ENCODE measurements at regions not wholly inside any gene's neighbourhood (a gene's known extent, or its start where the extent isn't known, plus 50 kb on each side); places are given as distances from the start of the nearest gene placed in this dataset.

DNA sequence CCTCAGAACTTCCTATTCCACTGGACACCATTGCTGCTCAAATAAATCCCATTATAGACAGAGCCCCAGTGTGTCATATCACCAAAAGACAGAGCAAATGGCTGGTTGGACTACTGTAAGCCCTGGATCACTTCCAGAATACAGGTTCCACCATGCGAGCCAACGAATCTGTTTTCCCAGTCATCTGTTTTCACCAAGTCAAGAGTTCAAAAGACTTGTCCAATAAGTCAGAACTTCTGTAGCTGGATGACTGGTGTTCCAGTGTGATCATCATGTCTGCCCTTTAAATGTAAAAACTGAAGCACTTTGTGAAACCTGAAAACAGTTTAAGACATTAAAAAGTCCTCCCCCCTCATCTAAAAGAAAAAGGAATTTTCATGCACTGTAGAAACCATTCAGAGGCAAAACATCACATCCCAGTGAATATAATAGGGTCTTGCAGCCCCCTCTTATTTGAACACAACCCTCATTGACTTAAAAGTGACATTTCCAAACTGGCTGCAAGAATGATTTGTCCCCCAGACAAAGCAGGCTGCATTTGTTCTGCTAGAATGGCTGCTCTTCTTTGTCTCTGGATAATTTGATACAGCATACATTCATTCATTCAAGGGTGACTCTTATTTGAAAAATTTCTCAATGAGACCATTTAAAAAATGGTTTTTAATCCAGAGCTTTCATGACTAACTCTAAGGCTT, 64.6 kb upstream of the TANC1 start:
- ATAC-seq = no peak
- no peak for DNase-seq
- intact Hi-C loops (cut with DNase I, micrococcal nuclease) = loop anchor here in 1 of 2 donors (5.0 kb wide), 1 partner anchor 213 kb away; no protein-coding TSS in a partner anchor

DNA sequence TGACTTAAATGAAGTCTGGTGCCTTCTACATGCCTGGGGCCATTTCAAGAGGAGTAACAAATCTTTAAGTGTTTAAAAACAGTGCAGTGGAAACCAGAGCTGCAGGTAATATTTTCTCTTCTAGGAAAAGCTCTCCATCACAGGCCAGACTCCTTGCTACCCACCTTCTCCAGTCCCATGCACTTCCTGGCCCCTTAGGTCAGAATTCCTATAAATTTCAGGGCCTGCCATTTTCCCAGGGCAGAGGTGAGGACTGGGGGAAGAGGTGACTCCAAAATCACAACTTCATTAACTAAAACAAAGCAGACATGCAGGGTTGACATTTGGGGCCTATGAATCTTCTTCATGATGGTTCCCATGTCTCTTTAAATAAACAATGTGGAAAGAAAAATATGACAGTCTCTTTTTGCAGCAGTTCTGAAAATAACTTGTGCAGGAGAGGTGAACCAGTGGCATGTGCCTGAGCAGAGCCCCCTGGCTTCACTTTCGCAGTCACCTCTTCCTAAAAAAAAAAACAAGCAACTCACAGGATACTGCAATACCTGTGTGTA, 63.7 kb upstream of the TANC1 start:
- no peak for DNase-seq
- intact Hi-C loops (cut with DNase I, micrococcal nuclease) = loop anchor here in 1 of 2 donors (5.0 kb wide), 1 partner anchor 213 kb away; no protein-coding TSS in a partner anchor

DNA sequence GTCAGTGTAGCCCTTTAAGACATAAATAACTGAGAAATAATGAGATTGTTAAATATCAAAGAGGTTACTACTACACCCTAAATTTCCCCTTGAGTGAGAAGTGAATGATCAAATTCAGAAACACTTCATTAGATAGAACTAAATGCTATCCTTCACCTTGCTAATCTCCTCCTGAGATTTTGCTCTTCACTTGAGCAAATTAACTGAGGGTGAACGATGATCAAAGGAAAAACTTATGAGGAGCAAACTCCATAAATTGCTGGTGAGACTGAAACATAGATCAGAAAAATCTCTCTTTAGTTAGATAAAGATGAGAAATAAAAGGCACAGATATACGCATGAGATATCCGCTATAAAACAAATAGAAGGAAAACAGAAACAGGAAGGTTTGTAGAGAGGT, 63.1 kb upstream of the TANC1 start:
- intact Hi-C loops (cut with DNase I, micrococcal nuclease) = no loop called here
- ATAC-seq = no peak
- DNase-seq = no peak

More for the DNA sequence above, 63.7 kb upstream of the TANC1 start:
- no peak for ATAC-seq

DNA sequence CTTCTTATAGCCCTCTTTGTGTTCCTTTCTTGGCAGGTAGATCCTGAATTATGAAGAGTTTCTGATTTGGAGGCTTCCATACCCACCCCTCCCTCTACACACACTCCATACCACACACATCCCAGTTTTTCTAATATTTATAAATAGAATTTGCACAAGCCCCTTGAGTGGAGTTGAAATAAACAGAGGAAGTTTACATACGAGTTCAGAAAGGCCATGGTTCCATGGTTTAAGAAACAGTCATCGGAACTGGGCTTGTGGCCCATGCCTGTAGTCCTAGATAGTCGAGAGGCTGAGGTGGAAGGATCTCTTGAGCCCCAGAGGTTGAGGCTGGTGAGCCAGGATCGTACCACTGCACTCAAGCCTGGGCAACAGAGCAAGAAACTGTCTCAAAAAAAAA, 62.7 kb upstream of the TANC1 start:
- DNase-seq (no peak), ATAC-seq (no peak)
- intact Hi-C loops (cut with DNase I, micrococcal nuclease) = no loop called here

DNA sequence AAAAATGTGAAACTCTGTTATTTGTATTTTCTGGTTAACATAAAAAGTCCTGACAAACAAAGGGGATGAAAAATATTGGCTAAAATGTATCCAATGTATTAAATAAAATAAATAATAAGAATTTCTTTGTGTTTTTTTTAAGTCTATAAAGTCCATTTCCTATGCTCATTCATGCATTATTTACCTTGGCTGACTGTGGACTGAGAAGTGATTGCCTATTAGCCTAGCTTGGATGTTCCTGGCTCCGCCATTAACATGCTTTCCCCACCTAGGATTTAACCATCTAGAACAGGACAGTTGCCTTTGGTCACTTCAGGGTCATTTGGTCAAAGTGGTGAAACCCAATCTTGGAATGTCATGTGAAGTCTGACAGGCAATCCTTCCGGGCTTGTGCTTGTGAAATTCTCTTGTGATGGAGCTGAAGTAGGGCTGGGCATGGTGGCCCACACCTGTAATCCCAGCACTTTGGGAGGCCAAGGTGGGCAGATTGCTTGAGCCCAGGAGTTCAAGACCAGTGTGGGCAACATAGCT, 60.4 kb upstream of the TANC1 start:
- intact Hi-C loops (cut with DNase I, micrococcal nuclease) = no loop called here
- DNase-seq (no peak), ATAC-seq (no peak)

DNA sequence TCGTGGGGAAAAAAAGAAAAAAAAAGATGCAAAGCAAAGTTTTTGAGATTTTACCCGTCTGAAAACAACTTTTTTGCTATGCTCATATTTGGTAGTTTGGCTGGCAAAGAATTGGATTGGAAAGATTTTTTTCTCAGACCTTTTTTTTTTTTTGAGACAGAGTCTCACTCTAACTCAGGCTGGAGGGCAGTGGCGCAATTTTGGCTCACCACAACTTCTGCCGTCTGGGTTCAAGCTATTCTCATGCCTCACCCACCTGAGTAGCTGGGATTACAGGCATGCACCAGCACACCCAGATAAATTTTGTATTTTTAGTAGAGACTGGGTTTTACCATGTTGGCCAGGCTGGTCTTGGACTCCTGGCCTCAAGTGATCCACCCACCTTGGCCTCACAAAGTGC, 56.3 kb upstream of the TANC1 start:
- ATAC-seq = no peak
- DNase-seq = no peak

DNA sequence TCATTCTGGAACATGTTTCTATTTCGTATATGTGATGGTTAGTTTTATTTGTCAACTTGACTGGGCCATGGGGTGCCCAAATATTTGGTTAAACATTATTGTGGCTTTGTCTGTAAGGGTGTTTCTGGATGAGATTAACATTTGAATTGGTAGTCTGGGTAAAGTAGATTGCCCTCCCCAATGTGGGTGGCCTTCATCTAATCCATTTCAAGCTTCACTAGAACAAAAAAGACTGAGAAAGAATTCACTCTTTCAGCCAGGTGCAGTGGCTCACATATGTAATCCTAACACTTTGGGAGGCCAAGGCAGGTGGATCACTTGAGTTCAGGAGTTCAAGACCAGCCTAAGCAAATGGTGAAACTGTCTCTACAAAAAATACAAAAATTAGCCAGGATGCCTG, 55.7 kb upstream of the TANC1 start:
- intact Hi-C loops (cut with DNase I, micrococcal nuclease) = no loop called here
- DNase-seq (no peak), ATAC-seq (no peak)

More for the DNA sequence above, 56.3 kb upstream of the TANC1 start:
- intact Hi-C loops (cut with DNase I, micrococcal nuclease) = no loop called here

DNA sequence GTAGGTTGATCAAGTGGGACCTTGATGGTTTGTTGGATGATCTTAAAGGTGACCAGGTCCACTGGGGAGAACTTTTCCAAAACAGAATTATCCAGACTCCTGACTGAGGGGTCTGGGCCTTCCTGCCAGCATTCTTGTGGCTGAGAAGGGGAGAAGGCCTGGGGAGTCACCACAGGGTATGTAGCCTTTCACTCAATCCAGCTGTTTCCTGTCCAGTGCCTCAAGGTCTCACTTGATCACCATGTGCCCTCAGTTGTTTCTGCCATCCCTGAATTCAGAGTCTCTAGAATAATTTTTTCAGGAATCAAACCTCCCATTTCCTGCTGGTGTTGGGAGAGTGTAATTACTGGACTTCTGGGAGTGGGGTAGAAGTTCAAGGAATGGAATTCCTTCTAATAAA, 54.4 kb upstream of the TANC1 start:
- DNase-seq (no peak), ATAC-seq (no peak)
- intact Hi-C loops (cut with DNase I, micrococcal nuclease) = no loop called here

DNA sequence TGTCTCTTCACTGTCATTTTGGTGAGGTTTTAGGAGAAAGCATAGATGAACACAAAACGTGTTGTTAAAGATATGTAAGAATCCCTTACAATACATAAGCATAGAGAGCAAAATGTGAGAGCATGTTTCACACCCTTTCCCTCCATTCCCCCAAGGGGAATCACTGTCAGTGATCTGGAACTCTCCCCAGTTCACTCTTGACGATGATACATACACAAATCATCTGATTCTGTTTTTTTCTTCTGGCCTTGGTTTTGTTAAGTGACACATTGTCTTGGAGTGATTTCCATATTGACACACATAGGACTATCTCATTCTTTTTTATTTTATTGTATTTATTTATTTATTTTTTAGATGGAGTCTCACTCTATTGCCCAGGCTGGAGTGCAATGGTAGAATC, 53.7 kb upstream of the TANC1 start:
- ATAC-seq = no peak
- intact Hi-C loops (cut with DNase I, micrococcal nuclease) = no loop called here
- no peak for DNase-seq

DNA sequence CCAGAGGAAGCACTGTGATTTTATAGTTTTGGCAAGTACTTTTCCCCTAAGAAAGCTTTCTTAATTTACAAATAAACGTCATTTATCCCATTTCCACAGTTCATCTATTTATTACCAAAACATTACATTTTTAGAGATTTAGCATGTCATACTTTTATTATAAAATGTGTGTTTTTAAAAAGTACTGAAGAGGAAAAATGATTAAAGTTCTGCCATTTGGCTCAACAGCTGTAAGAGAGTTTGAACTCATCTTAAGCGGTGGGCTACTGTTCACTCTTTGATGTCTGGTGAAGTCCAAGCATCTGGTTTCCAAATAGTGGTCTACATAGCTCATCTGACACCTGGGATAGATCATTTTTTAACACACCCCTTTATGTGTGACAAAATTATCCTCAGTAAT, 51.3 kb upstream of the TANC1 start:
- DNase-seq (no peak), ATAC-seq (no peak)
- intact Hi-C loops (cut with DNase I, micrococcal nuclease) = no loop called here

DNA sequence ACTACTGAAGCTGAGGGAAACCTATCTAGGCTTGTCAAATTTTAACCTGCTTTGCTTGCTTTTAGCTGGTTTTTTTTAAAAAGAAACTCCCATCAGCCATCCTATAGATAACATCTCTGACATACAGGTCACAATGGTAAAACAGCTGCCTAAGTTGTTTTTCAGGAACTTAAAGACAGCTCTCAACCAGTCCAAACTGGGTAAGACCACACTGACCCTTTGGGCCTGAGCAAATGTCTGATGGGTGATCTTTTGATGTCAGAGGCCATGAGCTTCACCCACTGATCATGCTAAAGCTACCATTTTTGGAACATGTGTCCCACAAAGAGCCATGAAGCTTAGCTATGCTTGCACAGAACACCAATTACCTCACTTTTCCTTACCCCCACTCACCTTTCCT, 50.0 kb upstream of the TANC1 start:
- no peak for DNase-seq
- ATAC-seq = no peak
- intact Hi-C loops (cut with DNase I, micrococcal nuclease) = no loop called here
